Neural progenitor cell (in vitro differentiated cells): ENCODE measurements at regions not wholly inside any gene's neighbourhood (a gene's known extent, or its start where the extent isn't known, plus 50 kb on each side); places are given as distances from the start of the nearest gene placed in this dataset.

Experiments used
- DNase-seq: peaks from one replicate; pipeline ENCODE4 v3.0.0-alpha.2; 2016; ENCODE audit warnings: low spot score
- H2AFZ ChIP-seq: fragments of 200-600 bp; sonication (generic); replicated peaks from 2 replicates; pipeline ENCODE4 v1.6.1; 2016; ENCODE audit warnings: antibody characterized with exemption
- H3F3A ChIP-seq: fragments of 200-600 bp; sonication (generic); 2 replicates; pipeline ENCODE4 v1.6.1; 2016; ENCODE audit warnings: antibody characterized with exemption, low read depth
- H3K27ac ChIP-seq: fragments of 200-600 bp; sonication (generic); 2 replicates; pipeline ENCODE4 v1.5.1; 2016; ENCODE audit warnings: mild to moderate bottlenecking
- H3K27me3 ChIP-seq: fragments of 200-600 bp; sonication (generic); 2 replicates; pipeline ENCODE4 v1.6.1; 2016; ENCODE audit warnings: mild to moderate bottlenecking, moderate library complexity
- H3K36me3 ChIP-seq: fragments of 200-600 bp; sonication (generic); 2 replicates; pipeline ENCODE4 v1.5.1; 2016
- H3K4me1 ChIP-seq: fragments of 200-600 bp; sonication (generic); 2 replicates; pipeline ENCODE4 v1.6.1; 2016; ENCODE audit warnings: mixed run types
- H3K4me2 ChIP-seq: fragments of 200-600 bp; sonication (generic); 2 replicates; pipeline ENCODE4 v1.6.1; 2016
- H3K4me3 ChIP-seq: fragments of 200-600 bp; sonication (generic); 2 replicates; pipeline ENCODE4 v1.5.1; 2016
- H3K79me2 ChIP-seq: fragments of 200-600 bp; sonication (generic); 2 replicates; pipeline ENCODE4 v1.6.1; 2016; ENCODE audit warnings: low read depth
- H3K9ac ChIP-seq: fragments of 200-600 bp; sonication (generic); 2 replicates; pipeline ENCODE4 v1.6.1; 2016
- H3K9me3 ChIP-seq: fragments of 200-600 bp; sonication (generic); 2 replicates; pipeline ENCODE4 v1.5.1; 2016; ENCODE audit warnings: low read depth
- H4K20me1 ChIP-seq: fragments of 200-600 bp; sonication (generic); 2 replicates; pipeline ENCODE4 v1.6.1; 2016; ENCODE audit warnings: low read depth
- H3K27ac Mint-ChIP-seq: 3 replicates; pipeline ENCODE4 v1.8.0; 2021; ENCODE audit warnings: mixed read lengths
- H3K27me3 Mint-ChIP-seq: 2 replicates; pipeline ENCODE4 v1.8.0; 2022; ENCODE audit warnings: low read depth, mild to moderate bottlenecking, inconsistent platforms, moderate library complexity, mixed read lengths; ENCODE audit not compliant: insufficient read depth
- H3K36me3 Mint-ChIP-seq: 3 replicates; pipeline ENCODE4 v1.8.0; 2021; ENCODE audit warnings: mixed read lengths
- H3K4me1 Mint-ChIP-seq: 3 replicates; pipeline ENCODE4 v1.8.0; 2021; ENCODE audit warnings: mixed read lengths
- H3K4me3 Mint-ChIP-seq: 3 replicates; pipeline ENCODE4 v1.8.0; 2021; ENCODE audit warnings: mild to moderate bottlenecking, moderate library complexity, mixed read lengths
- H3K9me3 Mint-ChIP-seq: 3 replicates; pipeline ENCODE4 v1.8.0; 2020; ENCODE audit warnings: mixed read lengths
- EZH2 ChIP-seq: fragments of 200-600 bp; sonication (generic); IDR thresholded peaks from 2 replicates; pipeline ENCODE4 v1.6.1; 2017; ENCODE audit warnings: antibody characterized with exemption, mild to moderate bottlenecking, moderate library complexity
- EZH2phosphoT487 ChIP-seq: fragments of 200-600 bp; sonication (generic); IDR thresholded peaks from 2 replicates; pipeline ENCODE4 v1.6.1; 2017; ENCODE audit warnings: antibody characterized with exemption
- TF ChIP-seq, protein P1 (sequence below): fragments of 200-600 bp; sonication (generic); IDR thresholded peaks from 2 replicates; pipeline ENCODE4 v1.5.1; 2017; ENCODE audit warnings: antibody characterized with exemption, mild to moderate bottlenecking

- Histone ChIP-seq H3K27me3 (peaks cover 4% of the 10 kb centered on the region), H3K27ac (no peak overlapping the region), H3K4me2 (no peak overlapping the region), H3K4me3 (no peak overlapping the region), H3K9me3 (no peaks in the 10 kb centered on the region), H3K4me1 (no peaks in the 10 kb centered on the region), H3K9ac (no peak overlapping the region), H3K36me3 (no peaks in the 10 kb centered on the region), H3K79me2 (no peaks in the 10 kb centered on the region), H3F3A (no peaks in the 10 kb centered on the region), H4K20me1 (no peaks in the 10 kb centered on the region), H2AFZ (no peak overlapping the region)
- no peak for TF ChIP-seq EZH2
- no peak for TF ChIP-seq EZH2phosphoT487
- TF ChIP-seq, protein P1, sequence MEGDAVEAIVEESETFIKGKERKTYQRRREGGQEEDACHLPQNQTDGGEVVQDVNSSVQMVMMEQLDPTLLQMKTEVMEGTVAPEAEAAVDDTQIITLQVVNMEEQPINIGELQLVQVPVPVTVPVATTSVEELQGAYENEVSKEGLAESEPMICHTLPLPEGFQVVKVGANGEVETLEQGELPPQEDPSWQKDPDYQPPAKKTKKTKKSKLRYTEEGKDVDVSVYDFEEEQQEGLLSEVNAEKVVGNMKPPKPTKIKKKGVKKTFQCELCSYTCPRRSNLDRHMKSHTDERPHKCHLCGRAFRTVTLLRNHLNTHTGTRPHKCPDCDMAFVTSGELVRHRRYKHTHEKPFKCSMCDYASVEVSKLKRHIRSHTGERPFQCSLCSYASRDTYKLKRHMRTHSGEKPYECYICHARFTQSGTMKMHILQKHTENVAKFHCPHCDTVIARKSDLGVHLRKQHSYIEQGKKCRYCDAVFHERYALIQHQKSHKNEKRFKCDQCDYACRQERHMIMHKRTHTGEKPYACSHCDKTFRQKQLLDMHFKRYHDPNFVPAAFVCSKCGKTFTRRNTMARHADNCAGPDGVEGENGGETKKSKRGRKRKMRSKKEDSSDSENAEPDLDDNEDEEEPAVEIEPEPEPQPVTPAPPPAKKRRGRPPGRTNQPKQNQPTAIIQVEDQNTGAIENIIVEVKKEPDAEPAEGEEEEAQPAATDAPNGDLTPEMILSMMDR = no peak
- H3K36me3 Mint-ChIP-seq = no peaks in the 10 kb centered on the region
- H3K4me1 Mint-ChIP-seq = peaks cover 12% of the 10 kb centered on the region
- H3K27me3 Mint-ChIP-seq = peaks cover 9% of the 10 kb centered on the region
- DNase-seq = no peak
- no peak overlapping the region for H3K27ac Mint-ChIP-seq
- H3K4me3 Mint-ChIP-seq = no peak overlapping the region
- H3K9me3 Mint-ChIP-seq = peaks cover 4% of the 10 kb centered on the region
Observed at GRCh38 chr14:96663491-96664067, 133.6 kb upstream of the VRK1 start.

DNA sequence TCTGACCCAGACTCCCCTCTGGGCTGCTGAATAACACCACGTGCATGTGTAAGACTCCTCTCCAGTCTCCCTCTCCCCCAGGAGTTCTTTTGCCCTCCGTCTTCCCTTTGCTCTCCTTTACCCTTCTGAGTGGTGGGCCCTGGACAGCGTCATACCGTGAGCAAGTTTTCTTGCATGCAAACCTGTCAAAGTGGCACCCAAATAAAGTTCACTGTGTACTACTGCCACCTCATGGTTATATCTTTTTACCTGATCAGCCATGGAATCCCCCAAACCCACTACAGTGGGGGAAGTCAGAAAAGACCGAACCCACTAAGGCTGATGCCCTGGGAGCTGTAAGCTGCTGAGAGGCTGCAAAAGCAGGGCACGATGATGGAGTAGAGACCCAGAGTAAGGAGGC, 131.1 kb upstream of the VRK1 start:
- no peaks in the 10 kb centered on the region for H3K36me3 ChIP-seq
- no peaks in the 10 kb centered on the region for H4K20me1 ChIP-seq
- H3K27ac Mint-ChIP-seq = no peak overlapping the region
- DNase-seq = no peak
- no peak overlapping the region for H3K4me2 ChIP-seq
- H3K27me3 ChIP-seq = peaks cover 9% of the 10 kb centered on the region
- H3K9me3 Mint-ChIP-seq = peaks cover 4% of the 10 kb centered on the region
- TF ChIP-seq, protein P1 = peak; percentile 31
- no peak for TF ChIP-seq EZH2phosphoT487
- no peaks in the 10 kb centered on the region for H3K9me3 ChIP-seq
- H3K4me1 ChIP-seq = no peaks in the 10 kb centered on the region
- H3K4me3 ChIP-seq = no peak overlapping the region
- no peaks in the 10 kb centered on the region for H3K79me2 ChIP-seq
- peaks cover 12% of the 10 kb centered on the region for H3K4me1 Mint-ChIP-seq
- H3K9ac ChIP-seq = no peak overlapping the region
- no peaks in the 10 kb centered on the region for H3K36me3 Mint-ChIP-seq
- H3F3A ChIP-seq = no peaks in the 10 kb centered on the region
- H3K27ac ChIP-seq = no peak overlapping the region
- H2AFZ ChIP-seq = no peak overlapping the region
- peaks cover 9% of the 10 kb centered on the region for H3K27me3 Mint-ChIP-seq
- no peak overlapping the region for H3K4me3 Mint-ChIP-seq

DNA sequence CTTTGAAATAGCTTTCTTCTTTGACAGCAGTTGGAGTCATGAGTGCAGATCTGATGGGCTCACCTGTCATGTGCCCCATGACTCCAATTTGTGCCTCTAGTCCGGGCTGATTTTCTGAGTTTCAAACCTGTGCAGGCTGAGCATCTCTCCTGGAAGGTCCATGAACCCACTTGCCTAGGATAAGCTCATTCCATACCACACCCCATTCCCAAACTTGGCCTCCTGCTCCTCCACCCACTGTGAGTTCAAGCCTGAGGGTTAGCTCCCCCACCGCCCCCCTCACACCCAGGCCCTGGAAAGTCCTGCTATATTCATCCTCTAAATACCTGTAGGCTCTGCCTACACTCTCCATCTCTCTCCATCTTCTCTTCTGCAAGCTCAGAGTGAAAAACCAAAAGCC, 126.8 kb upstream of the VRK1 start:
- H3K36me3 ChIP-seq = no peaks in the 10 kb centered on the region
- H3K27me3 ChIP-seq = peaks cover 12% of the 10 kb centered on the region
- no peak overlapping the region for H3K4me3 Mint-ChIP-seq
- H3K9me3 ChIP-seq = no peaks in the 10 kb centered on the region
- no peaks in the 10 kb centered on the region for H3K79me2 ChIP-seq
- H3F3A ChIP-seq = no peaks in the 10 kb centered on the region
- H4K20me1 ChIP-seq = no peaks in the 10 kb centered on the region
- H3K4me1 ChIP-seq = no peaks in the 10 kb centered on the region
- H3K27ac Mint-ChIP-seq = no peak overlapping the region
- H3K9me3 Mint-ChIP-seq = peaks cover 4% of the 10 kb centered on the region
- TF ChIP-seq EZH2phosphoT487 = no peak
- TF ChIP-seq, protein P1 = no peak
- H3K4me1 Mint-ChIP-seq = no peaks in the 10 kb centered on the region
- no peak overlapping the region for H3K9ac ChIP-seq
- H2AFZ ChIP-seq = no peak overlapping the region
- DNase-seq = no peak
- no peak overlapping the region for H3K4me3 ChIP-seq
- no peak overlapping the region for H3K27ac ChIP-seq
- no peak overlapping the region for H3K4me2 ChIP-seq
- no peaks in the 10 kb centered on the region for H3K36me3 Mint-ChIP-seq
- H3K27me3 Mint-ChIP-seq = peaks cover 16% of the 10 kb centered on the region
